ENCODE measurements at regions not wholly inside any gene's neighbourhood (a gene's known extent, or its start where the extent isn't known, plus 50 kb on each side); places are given as distances from the start of the nearest gene placed in this dataset.
A peak's percentile ranks its signal among the peaks of the same experiment; 100 is the strongest.

DNA sequence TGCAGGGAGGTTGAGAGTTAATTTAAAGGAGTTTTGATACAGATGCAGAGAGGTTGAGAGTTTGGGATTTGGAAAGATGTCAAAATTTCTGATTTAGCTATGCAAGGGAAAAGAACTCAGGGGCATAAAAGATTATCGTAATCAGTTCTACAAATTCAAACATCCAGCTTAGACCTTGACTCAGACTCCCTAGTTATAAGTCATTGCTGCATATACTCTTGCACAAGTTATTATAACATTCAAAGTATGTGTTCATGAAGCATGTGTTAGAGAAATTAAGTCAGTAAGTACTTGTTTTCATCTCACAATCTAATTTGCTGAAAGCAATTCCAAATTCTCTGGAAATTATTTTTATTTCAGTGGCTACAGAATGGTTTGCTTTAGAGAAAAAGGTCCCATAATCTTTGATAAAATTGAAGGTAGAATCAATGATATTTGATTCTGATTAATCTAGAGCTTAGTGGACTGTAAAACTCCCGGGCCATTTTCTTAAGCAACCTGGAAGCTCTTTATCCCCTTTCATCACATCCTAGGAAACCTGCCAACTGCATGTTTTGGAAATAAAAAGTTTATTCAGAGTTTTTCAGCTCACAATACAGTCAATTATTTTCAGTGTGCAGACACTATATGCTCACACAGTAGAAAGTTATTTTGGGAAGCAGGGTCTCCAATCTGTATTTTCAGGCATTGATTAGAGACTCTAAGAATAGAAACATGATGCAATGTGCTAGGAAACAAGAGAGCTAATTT lies 132.9 kb upstream of the SPANXC start:
- no peaks in the 10 kb centered on the region for H3K27me3 ChIP-seq (ENCODE audit: control insufficient read depth, extremely low read depth, insufficient read depth, low read length)
- no peaks in the 10 kb centered on the region for H3K36me3 ChIP-seq (ENCODE audit: control insufficient read depth in 2 of 2, extremely low read depth in 1 of 2, insufficient read depth in 2 of 2, low read length in 2 of 2)
- no peak overlapping the region for H3K4me2 ChIP-seq (ENCODE audit: control insufficient read depth, extremely low read depth, insufficient read depth, low read depth, low read length)
- H3K4me1 ChIP-seq (ENCODE audit: control insufficient read depth, extremely low read depth, insufficient read depth, low read length) = no peaks in the 10 kb centered on the region
- no peak overlapping the region for H3K4me3 ChIP-seq (ENCODE audit: control insufficient read depth in 2 of 3, extremely low read depth in 1 of 3, insufficient read depth in 2 of 3, low read depth in 1 of 3, low read length in 3 of 3)
- H3K9ac ChIP-seq (ENCODE audit: control insufficient read depth, extremely low read depth, insufficient read depth, low read length) = no peak overlapping the region
- no peak overlapping the region for H2AFZ ChIP-seq (ENCODE audit: control insufficient read depth, low read length)
- no peaks in the 10 kb centered on the region for H4K20me1 ChIP-seq (ENCODE audit: control insufficient read depth, extremely low read depth, insufficient read depth, low read length)
- DNase-seq (ENCODE audit: low read depth, low spot score) = no peak
- dilution Hi-C loops (cut with MboI; ENCODE audit: extremely low pct_ligation_motif_present, low sequenced_read_pairs) = no loop called here
- TF ChIP-seq EZH2 (IDR thresholded peaks at IDR 0.05; ENCODE audit: low read length) = no peak
- TF ChIP-seq, protein P1, sequence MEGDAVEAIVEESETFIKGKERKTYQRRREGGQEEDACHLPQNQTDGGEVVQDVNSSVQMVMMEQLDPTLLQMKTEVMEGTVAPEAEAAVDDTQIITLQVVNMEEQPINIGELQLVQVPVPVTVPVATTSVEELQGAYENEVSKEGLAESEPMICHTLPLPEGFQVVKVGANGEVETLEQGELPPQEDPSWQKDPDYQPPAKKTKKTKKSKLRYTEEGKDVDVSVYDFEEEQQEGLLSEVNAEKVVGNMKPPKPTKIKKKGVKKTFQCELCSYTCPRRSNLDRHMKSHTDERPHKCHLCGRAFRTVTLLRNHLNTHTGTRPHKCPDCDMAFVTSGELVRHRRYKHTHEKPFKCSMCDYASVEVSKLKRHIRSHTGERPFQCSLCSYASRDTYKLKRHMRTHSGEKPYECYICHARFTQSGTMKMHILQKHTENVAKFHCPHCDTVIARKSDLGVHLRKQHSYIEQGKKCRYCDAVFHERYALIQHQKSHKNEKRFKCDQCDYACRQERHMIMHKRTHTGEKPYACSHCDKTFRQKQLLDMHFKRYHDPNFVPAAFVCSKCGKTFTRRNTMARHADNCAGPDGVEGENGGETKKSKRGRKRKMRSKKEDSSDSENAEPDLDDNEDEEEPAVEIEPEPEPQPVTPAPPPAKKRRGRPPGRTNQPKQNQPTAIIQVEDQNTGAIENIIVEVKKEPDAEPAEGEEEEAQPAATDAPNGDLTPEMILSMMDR (optimal IDR thresholded peaks at IDR 0.05 in 1 of 3, IDR thresholded peaks at IDR 0.05 in 1 of 3, conservative IDR thresholded peaks at IDR 0.05 in 1 of 3; ENCODE audit: extremely low read depth in 1 of 3, insufficient read depth in 2 of 3, low read length in 3 of 3) = no peak
- FAIRE-seq = no peak
- H3K79me2 ChIP-seq (ENCODE audit: control insufficient read depth, insufficient read depth, low read length) = no peaks in the 10 kb centered on the region
- no peaks in the 10 kb centered on the region for H3K9me1 ChIP-seq (ENCODE audit: control insufficient read depth, extremely low read depth, insufficient read depth, low read length)
- H3K27ac ChIP-seq (ENCODE audit: control insufficient read depth, insufficient read depth, low read length) = no peak overlapping the region
- no peaks in the 10 kb centered on the region for H3K9me3 ChIP-seq (ENCODE audit: control insufficient read depth, low read depth, low read length)

DNA sequence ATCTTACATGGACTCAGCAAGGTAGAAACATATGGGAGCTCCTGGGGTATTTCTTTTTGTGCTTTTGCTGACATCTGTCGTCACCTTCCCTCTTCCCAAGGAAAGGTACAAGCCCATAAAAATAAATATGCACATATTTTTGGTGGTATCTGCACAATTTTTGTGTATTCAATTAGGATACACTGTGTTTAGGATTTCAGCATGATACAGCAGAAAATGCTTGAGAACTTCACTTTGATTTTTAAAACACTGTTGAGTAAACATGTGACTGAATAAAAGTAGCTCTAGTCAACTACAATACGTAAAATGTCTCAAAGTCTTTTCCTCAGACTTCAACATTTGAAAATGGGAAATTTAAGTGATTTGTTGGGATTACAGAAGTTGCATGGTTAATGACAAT lies 99.4 kb upstream of the SPANXC start:
- Histone ChIP-seq H3K27me3 (ENCODE audit: control insufficient read depth, extremely low read depth, insufficient read depth, low read length) (no peaks in the 10 kb centered on the region), H3K36me3 (ENCODE audit: control insufficient read depth in 2 of 2, extremely low read depth in 1 of 2, insufficient read depth in 2 of 2, low read length in 2 of 2) (no peaks in the 10 kb centered on the region), H3K4me3 (ENCODE audit: control insufficient read depth in 2 of 3, extremely low read depth in 1 of 3, insufficient read depth in 2 of 3, low read depth in 1 of 3, low read length in 3 of 3) (no peak overlapping the region), H3K79me2 (ENCODE audit: control insufficient read depth, insufficient read depth, low read length) (no peaks in the 10 kb centered on the region), H2AFZ (ENCODE audit: control insufficient read depth, low read length) (no peak overlapping the region), H3K9ac (ENCODE audit: control insufficient read depth, extremely low read depth, insufficient read depth, low read length) (no peak overlapping the region), H3K4me2 (ENCODE audit: control insufficient read depth, extremely low read depth, insufficient read depth, low read depth, low read length) (peak overlapping the region; percentile 41), H4K20me1 (ENCODE audit: control insufficient read depth, extremely low read depth, insufficient read depth, low read length) (no peaks in the 10 kb centered on the region), H3K4me1 (ENCODE audit: control insufficient read depth, extremely low read depth, insufficient read depth, low read length) (no peaks in the 10 kb centered on the region), H3K9me1 (ENCODE audit: control insufficient read depth, extremely low read depth, insufficient read depth, low read length) (no peaks in the 10 kb centered on the region), H3K27ac (ENCODE audit: control insufficient read depth, insufficient read depth, low read length) (no peak overlapping the region), H3K9me3 (ENCODE audit: control insufficient read depth, low read depth, low read length) (no peaks in the 10 kb centered on the region)
- no peak for FAIRE-seq
- no peak for TF ChIP-seq EZH2 (IDR thresholded peaks at IDR 0.05; ENCODE audit: low read length)
- TF ChIP-seq, protein P1 (optimal IDR thresholded peaks at IDR 0.05 in 1 of 3, IDR thresholded peaks at IDR 0.05 in 1 of 3, conservative IDR thresholded peaks at IDR 0.05 in 1 of 3; ENCODE audit: extremely low read depth in 1 of 3, insufficient read depth in 2 of 3, low read length in 3 of 3) = no peak
- DNase-seq (ENCODE audit: low read depth, low spot score) = no peak
- dilution Hi-C loops (cut with MboI; ENCODE audit: extremely low pct_ligation_motif_present, low sequenced_read_pairs) = no loop called here
